Endothelial cell of umbilical vein (primary cell): ENCODE measurements at regions not wholly inside any gene's neighbourhood (a gene's known extent, or its start where the extent isn't known, plus 50 kb on each side); places are given as distances from the start of the nearest gene placed in this dataset.

ENCODE experiments used
- BruUV-seq: library from RNA; stranded (reverse); fragments of 400-500 nt; replicated peaks from 2 replicates; lab custom pipeline; 2021; lab: Mats Ljungman, UMichigan
- CTCF ChIA-PET: fragments of 300-600, 350-600 bp; sonication (Branson Sonifier 250); formaldehyde crosslinking; loops from one replicate; lab custom pipeline; 2021; ENCODE audit warnings: antibody characterized with exemption, inconsistent platforms; lab: Charles Lee
- POLR2A ChIA-PET: fragments of 300-600, 350-600 bp; sonication (Branson Sonifier 250); formaldehyde crosslinking; loops from one replicate; lab custom pipeline; 2021; ENCODE audit warnings: antibody characterized with exemption, inconsistent platforms; lab: Charles Lee
- DNase-seq: peaks from one replicate; pipeline ENCODE4 v3.0.0-alpha.2; 2011; ENCODE audit warnings: low read depth, low spot score
- FAIRE-seq: peaks from 2 replicates; lab custom pipeline; 2011; peaks lifted over from hg19 to GRCh38; lab: Jason Lieb, UNC
- H2AFZ ChIP-seq: 2 replicates; pipeline ENCODE4 v1.6.0; 2012; ENCODE audit warnings: low read depth, low read length, control low read depth, inconsistent platforms
- H3K27ac ChIP-seq: 2 replicates; pipeline ENCODE4 v1.5.1; 2011; ENCODE audit warnings: low read depth, mild to moderate bottlenecking, control low read depth, low read length, moderate library complexity; ENCODE audit not compliant: insufficient read depth
- H3K27me3 ChIP-seq, 2 experiments: 2 replicates each; pipeline versions ENCODE4 v1.6.0 to v1.6.1; 2011; ENCODE audit warnings: low read length in 2 of 2, mixed read lengths in 1 of 2; ENCODE audit not compliant: control insufficient read depth in 2 of 2, insufficient read depth in 2 of 2
- H3K36me3 ChIP-seq, 2 experiments: 2 replicates in 1 of 2; 3 replicates in 1 of 2; pipeline ENCODE4 v1.5.1; 2011; ENCODE audit warnings: low read length in 2 of 2, mild to moderate bottlenecking in 1 of 2, moderate library complexity in 1 of 2; ENCODE audit not compliant: control insufficient read depth in 2 of 2, insufficient read depth in 2 of 2; ENCODE audit errors: extremely low read depth in 1 of 2
- H3K4me1 ChIP-seq: 3 replicates; pipeline ENCODE4 v1.5.1; 2011; ENCODE audit warnings: mild to moderate bottlenecking, low read length; ENCODE audit not compliant: control insufficient read depth, insufficient read depth; ENCODE audit errors: extremely low read depth
- H3K4me2 ChIP-seq: 2 replicates; pipeline ENCODE4 v1.6.1; 2011; ENCODE audit warnings: low read length, control low read depth, mixed read lengths; ENCODE audit not compliant: insufficient read depth
- H3K4me3 ChIP-seq, 3 experiments: fragments of 200-600 bp in 1 of 3; sonication (generic), shearing (Covaris generic) in 1 of 3; replicated peaks in 1 of 3; 2 replicates each; pipeline ENCODE4 v1.5.1; 2011 to 2016; ENCODE audit warnings: control low read depth in 3 of 3, low read length in 3 of 3, mild to moderate bottlenecking in 2 of 3, inconsistent platforms in 1 of 3, low read depth in 1 of 3, moderate library complexity in 1 of 3; ENCODE audit not compliant: insufficient read depth in 1 of 3
- H3K79me2 ChIP-seq: 2 replicates; pipeline ENCODE4 v1.6.0; 2012; ENCODE audit warnings: low read length, inconsistent platforms; ENCODE audit not compliant: control insufficient read depth, insufficient read depth
- H3K9ac ChIP-seq: replicated peaks from 2 replicates; pipeline ENCODE3; 2011; ENCODE audit warnings: low read length, control low read depth; ENCODE audit not compliant: insufficient read depth; ENCODE audit errors: extremely low read depth
- H3K9me1 ChIP-seq: replicated peaks from 3 replicates; pipeline ENCODE4 v1.6.0; 2011; ENCODE audit warnings: mild to moderate bottlenecking, low read length; ENCODE audit not compliant: control insufficient read depth, insufficient read depth; ENCODE audit errors: extremely low read depth
- H3K9me3 ChIP-seq: replicated peaks from 2 replicates; pipeline ENCODE4 v1.5.1; 2012; ENCODE audit warnings: low read length, inconsistent platforms; ENCODE audit not compliant: control insufficient read depth, insufficient read depth
- H4K20me1 ChIP-seq: replicated peaks from 2 replicates; pipeline ENCODE3; 2011; ENCODE audit warnings: mild to moderate bottlenecking, low read length; ENCODE audit not compliant: control insufficient read depth, insufficient read depth; ENCODE audit errors: extremely low read depth
- CTCF ChIP-seq, 2 donors: IDR thresholded peaks; 1 replicate in 1 of 2; 2 replicates in 1 of 2; pipeline ENCODE4 v1.5.1; 2011; ENCODE audit warnings: low read length in 2 of 2, mild to moderate bottlenecking in 2 of 2, moderate library complexity in 2 of 2, control low read depth in 1 of 2, inconsistent platforms in 1 of 2, low read depth in 1 of 2; ENCODE audit not compliant: insufficient read depth in 1 of 2; ENCODE audit errors: extremely low read depth in 1 of 2
- EZH2 ChIP-seq: IDR thresholded peaks from 2 replicates; pipeline ENCODE4 v1.6.1; 2012; ENCODE audit warnings: borderline replicate concordance, low read depth, mild to moderate bottlenecking, moderate library complexity, low read length, inconsistent platforms; ENCODE audit not compliant: severe bottlenecking
- FOS ChIP-seq: IDR thresholded peaks from 2 replicates; pipeline ENCODE4 v1.6.1; 2011; ENCODE audit warnings: mild to moderate bottlenecking, low read length, moderate library complexity, borderline replicate concordance; ENCODE audit not compliant: insufficient read depth
- GATA2 ChIP-seq: IDR thresholded peaks from 2 replicates; pipeline ENCODE4 v1.7.0; 2011; ENCODE audit warnings: low read depth, mild to moderate bottlenecking, moderate library complexity, mixed read lengths, low read length; ENCODE audit not compliant: insufficient read length, insufficient read depth
- JUN ChIP-seq: IDR thresholded peaks from 2 replicates; pipeline ENCODE4 v1.6.1; 2011; ENCODE audit warnings: borderline replicate concordance, low read depth; ENCODE audit not compliant: insufficient read length, insufficient read depth
- MYC ChIP-seq: IDR thresholded peaks from one replicate; pipeline ENCODE4 v1.6.1; 2011; ENCODE audit warnings: mild to moderate bottlenecking, low read depth, low read length
- POLR2A ChIP-seq: IDR thresholded peaks from 2 replicates; pipeline ENCODE4 v1.6.1; 2012; ENCODE audit warnings: low read depth, mild to moderate bottlenecking, control low read depth, low read length
- POLR2AphosphoS5 ChIP-seq: IDR thresholded peaks from 2 replicates; pipeline ENCODE4 v1.6.1; 2012; ENCODE audit warnings: low read depth, mild to moderate bottlenecking, control low read depth, low read length, moderate library complexity; ENCODE audit not compliant: insufficient read depth
- dilution Hi-C: fragments of 300-500 bp; cut with MboI; formaldehyde crosslinking; loops from one replicate; pipeline ENCODE4 v1.15.0; 2019; ENCODE audit warnings: low sequenced_read_pairs; ENCODE audit not compliant: extremely low pct_ligation_motif_present
- intact Hi-C: fragments of 100-400 bp; cut with micrococcal nuclease; formaldehyde crosslinking; loops from one replicate; pipeline ENCODE4 v1.10.0; 2022
- TF ChIP-seq, protein P1 (sequence below): IDR thresholded peaks from 2 replicates; pipeline ENCODE4 v1.6.1; 2011; ENCODE audit not compliant: insufficient read depth, insufficient read length

GRCh38 chr9:93818827-93819472 lies 136.2 kb downstream of the BARX1 start:
- TF ChIP-seq MYC (no peak), EZH2 (no peak), GATA2 (no peak), POLR2AphosphoS5 (no peak), POLR2A (no peak), FOS (no peak), JUN (no peak), CTCF (IDR thresholded peaks at IDR 0.05; ENCODE audit: extremely low read depth in 1 of 2, insufficient read depth in 1 of 2, low read depth in 1 of 2, low read length in 2 of 2) (no peak)
- TF ChIP-seq, protein P1, sequence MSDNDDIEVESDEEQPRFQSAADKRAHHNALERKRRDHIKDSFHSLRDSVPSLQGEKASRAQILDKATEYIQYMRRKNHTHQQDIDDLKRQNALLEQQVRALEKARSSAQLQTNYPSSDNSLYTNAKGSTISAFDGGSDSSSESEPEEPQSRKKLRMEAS, result no peak
- FAIRE-seq (no peak), DNase-seq (no peak)
- no peaks in the 10 kb centered on the region for H3K4me1 ChIP-seq
- H3K4me3 ChIP-seq, result no peak overlapping the region
- no TSS peak for BruUV-seq
- no peaks in the 10 kb centered on the region for H3K79me2 ChIP-seq
- no peak overlapping the region for H3K9ac ChIP-seq
- ChIA-PET POLR2A (no interaction called here), CTCF (no interaction called here)
- no peaks in the 10 kb centered on the region for H3K9me3 ChIP-seq
- H3K27ac ChIP-seq, result no peak overlapping the region
- no peak overlapping the region for H2AFZ ChIP-seq
- dilution Hi-C loops, result no loop called here
- H3K27me3 ChIP-seq, result no peaks in the 10 kb centered on the region
- no peaks in the 10 kb centered on the region for H4K20me1 ChIP-seq
- intact Hi-C loops, result no loop called here
- no peak overlapping the region for H3K4me2 ChIP-seq
- H3K9me1 ChIP-seq, result no peaks in the 10 kb centered on the region
- no peaks in the 10 kb centered on the region for H3K36me3 ChIP-seq
